HepG2 (cell line): ENCODE measurements at regions not wholly inside any gene's neighbourhood (a gene's known extent, or its start where the extent isn't known, plus 50 kb on each side); places are given as distances from the start of the nearest gene placed in this dataset.

Experiments
- FOXK1 ChIP-seq: sonication (generic); formaldehyde crosslinking; IDR thresholded peaks from 2 replicates; pipeline ENCODE4 v1.4.0; 2020; ENCODE audit warnings: low read depth, missing genetic modification reagents, borderline replicate concordance
- POLR2A ChIP-seq, 2 experiments: IDR thresholded peaks; 2 replicates each; pipeline ENCODE4 v1.6.1; 2011; ENCODE audit warnings: low read depth in 2 of 2, low read length in 2 of 2, mild to moderate bottlenecking in 1 of 2, moderate library complexity in 1 of 2; ENCODE audit not compliant: insufficient read depth in 1 of 2
- SALL2 ChIP-seq: sonication (generic); formaldehyde crosslinking; IDR thresholded peaks from 2 replicates; pipeline ENCODE4 v1.8.1; 2023; ENCODE audit warnings: mild to moderate bottlenecking, missing genetic modification reagents, inconsistent platforms
- ZNF263 ChIP-seq: sonication (generic); formaldehyde crosslinking; IDR thresholded peaks from 2 replicates; pipeline ENCODE4 v1.4.0; 2020; ENCODE audit warnings: missing genetic modification reagents
- TF ChIP-seq, protein P1 (sequence below): fragments of 450-650 bp; IDR thresholded peaks from 2 replicates; pipeline ENCODE4 v1.6.1; 2017
- TF ChIP-seq, protein P2 (sequence below), 2 experiments: IDR thresholded peaks; 2 replicates each; pipeline ENCODE4 v1.6.1; 2011 to 2012; ENCODE audit warnings: low read length in 2 of 2, borderline replicate concordance in 1 of 2, low read depth in 1 of 2, mild to moderate bottlenecking in 1 of 2, moderate library complexity in 1 of 2

DNA sequence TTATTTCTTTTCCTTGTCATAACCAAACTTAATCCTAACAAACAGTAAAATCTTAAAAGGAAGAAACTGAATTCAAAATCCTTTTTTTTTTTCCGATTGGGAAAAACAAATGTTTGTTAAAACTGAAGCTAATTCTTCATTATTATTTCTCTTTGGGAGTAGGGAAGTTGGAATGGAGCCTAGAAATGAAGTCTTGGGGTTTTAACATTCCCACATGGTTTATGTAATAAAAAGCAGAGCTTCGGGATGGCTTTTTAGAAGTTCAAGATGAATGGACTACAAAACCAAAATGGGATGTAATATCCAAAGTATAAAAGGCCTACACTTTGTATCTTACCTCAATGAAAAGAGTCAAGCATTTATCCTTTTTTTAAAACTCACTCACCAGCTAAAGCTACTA, 189.0 kb upstream of the TMC3 start:
- TF ChIP-seq FOXK1 (CRISPR knock-in tag) (no peak), ZNF263 (no peak), POLR2A (IDR thresholded peaks at IDR 0.05; ENCODE audit: insufficient read depth in 1 of 2, low read depth in 2 of 2, low read length in 2 of 2) (no peak), SALL2 (CRISPR knock-in tag) (no peak)
- TF ChIP-seq, protein P1, sequence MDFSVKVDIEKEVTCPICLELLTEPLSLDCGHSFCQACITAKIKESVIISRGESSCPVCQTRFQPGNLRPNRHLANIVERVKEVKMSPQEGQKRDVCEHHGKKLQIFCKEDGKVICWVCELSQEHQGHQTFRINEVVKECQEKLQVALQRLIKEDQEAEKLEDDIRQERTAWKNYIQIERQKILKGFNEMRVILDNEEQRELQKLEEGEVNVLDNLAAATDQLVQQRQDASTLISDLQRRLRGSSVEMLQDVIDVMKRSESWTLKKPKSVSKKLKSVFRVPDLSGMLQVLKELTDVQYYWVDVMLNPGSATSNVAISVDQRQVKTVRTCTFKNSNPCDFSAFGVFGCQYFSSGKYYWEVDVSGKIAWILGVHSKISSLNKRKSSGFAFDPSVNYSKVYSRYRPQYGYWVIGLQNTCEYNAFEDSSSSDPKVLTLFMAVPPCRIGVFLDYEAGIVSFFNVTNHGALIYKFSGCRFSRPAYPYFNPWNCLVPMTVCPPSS = no peak
- TF ChIP-seq, protein P2, sequence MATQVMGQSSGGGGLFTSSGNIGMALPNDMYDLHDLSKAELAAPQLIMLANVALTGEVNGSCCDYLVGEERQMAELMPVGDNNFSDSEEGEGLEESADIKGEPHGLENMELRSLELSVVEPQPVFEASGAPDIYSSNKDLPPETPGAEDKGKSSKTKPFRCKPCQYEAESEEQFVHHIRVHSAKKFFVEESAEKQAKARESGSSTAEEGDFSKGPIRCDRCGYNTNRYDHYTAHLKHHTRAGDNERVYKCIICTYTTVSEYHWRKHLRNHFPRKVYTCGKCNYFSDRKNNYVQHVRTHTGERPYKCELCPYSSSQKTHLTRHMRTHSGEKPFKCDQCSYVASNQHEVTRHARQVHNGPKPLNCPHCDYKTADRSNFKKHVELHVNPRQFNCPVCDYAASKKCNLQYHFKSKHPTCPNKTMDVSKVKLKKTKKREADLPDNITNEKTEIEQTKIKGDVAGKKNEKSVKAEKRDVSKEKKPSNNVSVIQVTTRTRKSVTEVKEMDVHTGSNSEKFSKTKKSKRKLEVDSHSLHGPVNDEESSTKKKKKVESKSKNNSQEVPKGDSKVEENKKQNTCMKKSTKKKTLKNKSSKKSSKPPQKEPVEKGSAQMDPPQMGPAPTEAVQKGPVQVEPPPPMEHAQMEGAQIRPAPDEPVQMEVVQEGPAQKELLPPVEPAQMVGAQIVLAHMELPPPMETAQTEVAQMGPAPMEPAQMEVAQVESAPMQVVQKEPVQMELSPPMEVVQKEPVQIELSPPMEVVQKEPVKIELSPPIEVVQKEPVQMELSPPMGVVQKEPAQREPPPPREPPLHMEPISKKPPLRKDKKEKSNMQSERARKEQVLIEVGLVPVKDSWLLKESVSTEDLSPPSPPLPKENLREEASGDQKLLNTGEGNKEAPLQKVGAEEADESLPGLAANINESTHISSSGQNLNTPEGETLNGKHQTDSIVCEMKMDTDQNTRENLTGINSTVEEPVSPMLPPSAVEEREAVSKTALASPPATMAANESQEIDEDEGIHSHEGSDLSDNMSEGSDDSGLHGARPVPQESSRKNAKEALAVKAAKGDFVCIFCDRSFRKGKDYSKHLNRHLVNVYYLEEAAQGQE (IDR thresholded peaks at IDR 0.05; ENCODE audit: borderline replicate concordance in 1 of 2, low read depth in 1 of 2, low read length in 2 of 2) = no peak
